HepG2 (cell line): ENCODE measurements at regions not wholly inside any gene's neighbourhood (a gene's known extent, or its start where the extent isn't known, plus 50 kb on each side); places are given as distances from the start of the nearest gene placed in this dataset.

Source experiments
- CCDC6 ChIP-seq: sonication (generic); formaldehyde crosslinking; IDR thresholded peaks from 2 replicates; pipeline ENCODE4 v1.8.1; 2022; ENCODE audit warnings: mild to moderate bottlenecking, missing genetic modification reagents, moderate library complexity
- HMG20B ChIP-seq: conservative IDR thresholded peaks from 2 replicates; pipeline ENCODE4 v1.6.1; 2016; ENCODE audit warnings: missing genetic modification reagents, missing compliant biosample characterization
- MZF1 ChIP-seq: sonication (generic); formaldehyde crosslinking; IDR thresholded peaks from 2 replicates; pipeline ENCODE4 v1.8.1; 2023; ENCODE audit warnings: mild to moderate bottlenecking, missing genetic modification reagents, borderline replicate concordance
- THAP11 ChIP-seq: IDR thresholded peaks from 2 replicates; pipeline ENCODE4 v1.6.1; 2016; ENCODE audit warnings: missing biosample characterization, missing genetic modification reagents
- ZC3H4 ChIP-seq: sonication (generic); formaldehyde crosslinking; IDR thresholded peaks from 2 replicates; pipeline ENCODE4 v1.4.0; 2020; ENCODE audit warnings: missing genetic modification reagents, borderline replicate concordance
- ZMYM3 ChIP-seq: sonication (generic); formaldehyde crosslinking; IDR thresholded peaks from 2 replicates; pipeline ENCODE4 v1.5.1; 2020; ENCODE audit warnings: mild to moderate bottlenecking, missing genetic modification reagents
- ZNF136 ChIP-seq: sonication (generic); formaldehyde crosslinking; IDR thresholded peaks from 2 replicates; pipeline ENCODE4 v1.8.1; 2022; ENCODE audit warnings: low read depth, mild to moderate bottlenecking, moderate library complexity, missing genetic modification reagents
- TF ChIP-seq, protein P1 (sequence below): IDR thresholded peaks from 2 replicates; pipeline ENCODE4 v1.6.1; 2016; ENCODE audit warnings: missing compliant biosample characterization, missing genetic modification reagents, borderline replicate concordance
- TF ChIP-seq, protein P2 (sequence below), 2 experiments: fragments of 450-650 bp in 1 of 2; sonication (generic) in 1 of 2; formaldehyde crosslinking in 1 of 2; IDR thresholded peaks; 2 replicates each; pipeline versions ENCODE4 v1.6.1 to v1.8.0; 2016 to 2022; ENCODE audit warnings: antibody characterized with exemption in 1 of 2, mild to moderate bottlenecking in 1 of 2, missing genetic modification reagents in 1 of 2

- TF ChIP-seq ZC3H4 (no peak), ZMYM3 (no peak), HMG20B (CRISPR knock-in tag) (no peak), CCDC6 (CRISPR knock-in tag) (no peak), ZNF136 (CRISPR knock-in tag) (no peak), MZF1 (no peak), THAP11 (CRISPR knock-in tag) (no peak)
- TF ChIP-seq, protein P1, sequence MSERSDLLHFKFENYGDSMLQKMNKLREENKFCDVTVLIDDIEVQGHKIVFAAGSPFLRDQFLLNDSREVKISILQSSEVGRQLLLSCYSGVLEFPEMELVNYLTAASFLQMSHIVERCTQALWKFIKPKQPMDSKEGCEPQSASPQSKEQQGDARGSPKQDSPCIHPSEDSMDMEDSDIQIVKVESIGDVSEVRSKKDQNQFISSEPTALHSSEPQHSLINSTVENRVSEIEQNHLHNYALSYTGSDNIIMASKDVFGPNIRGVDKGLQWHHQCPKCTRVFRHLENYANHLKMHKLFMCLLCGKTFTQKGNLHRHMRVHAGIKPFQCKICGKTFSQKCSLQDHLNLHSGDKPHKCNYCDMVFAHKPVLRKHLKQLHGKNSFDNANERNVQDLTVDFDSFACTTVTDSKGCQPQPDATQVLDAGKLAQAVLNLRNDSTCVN: no peak
- TF ChIP-seq, protein P2, sequence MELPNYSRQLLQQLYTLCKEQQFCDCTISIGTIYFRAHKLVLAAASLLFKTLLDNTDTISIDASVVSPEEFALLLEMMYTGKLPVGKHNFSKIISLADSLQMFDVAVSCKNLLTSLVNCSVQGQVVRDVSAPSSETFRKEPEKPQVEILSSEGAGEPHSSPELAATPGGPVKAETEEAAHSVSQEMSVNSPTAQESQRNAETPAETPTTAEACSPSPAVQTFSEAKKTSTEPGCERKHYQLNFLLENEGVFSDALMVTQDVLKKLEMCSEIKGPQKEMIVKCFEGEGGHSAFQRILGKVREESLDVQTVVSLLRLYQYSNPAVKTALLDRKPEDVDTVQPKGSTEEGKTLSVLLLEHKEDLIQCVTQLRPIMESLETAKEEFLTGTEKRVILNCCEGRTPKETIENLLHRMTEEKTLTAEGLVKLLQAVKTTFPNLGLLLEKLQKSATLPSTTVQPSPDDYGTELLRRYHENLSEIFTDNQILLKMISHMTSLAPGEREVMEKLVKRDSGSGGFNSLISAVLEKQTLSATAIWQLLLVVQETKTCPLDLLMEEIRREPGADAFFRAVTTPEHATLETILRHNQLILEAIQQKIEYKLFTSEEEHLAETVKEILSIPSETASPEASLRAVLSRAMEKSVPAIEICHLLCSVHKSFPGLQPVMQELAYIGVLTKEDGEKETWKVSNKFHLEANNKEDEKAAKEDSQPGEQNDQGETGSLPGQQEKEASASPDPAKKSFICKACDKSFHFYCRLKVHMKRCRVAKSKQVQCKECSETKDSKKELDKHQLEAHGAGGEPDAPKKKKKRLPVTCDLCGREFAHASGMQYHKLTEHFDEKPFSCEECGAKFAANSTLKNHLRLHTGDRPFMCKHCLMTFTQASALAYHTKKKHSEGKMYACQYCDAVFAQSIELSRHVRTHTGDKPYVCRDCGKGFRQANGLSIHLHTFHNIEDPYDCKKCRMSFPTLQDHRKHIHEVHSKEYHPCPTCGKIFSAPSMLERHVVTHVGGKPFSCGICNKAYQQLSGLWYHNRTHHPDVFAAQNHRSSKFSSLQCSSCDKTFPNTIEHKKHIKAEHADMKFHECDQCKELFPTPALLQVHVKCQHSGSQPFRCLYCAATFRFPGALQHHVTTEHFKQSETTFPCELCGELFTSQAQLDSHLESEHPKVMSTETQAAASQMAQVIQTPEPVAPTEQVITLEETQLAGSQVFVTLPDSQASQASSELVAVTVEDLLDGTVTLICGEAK (IDR thresholded peaks at IDR 0.05): no peak
- TF ChIP-seq, protein P2 (CRISPR knock-in tag; IDR thresholded peaks at IDR 0.05): no peak
Measured at GRCh38 chr9:118423721-118424120, 719.5 kb downstream of the TLR4 start (continued).
